GM19324 (cell line): ENCODE measurements at regions not wholly inside any gene's neighbourhood (a gene's known extent, or its start where the extent isn't known, plus 50 kb on each side); places are given as distances from the start of the nearest gene placed in this dataset.

Experiments used
- ATAC-seq: cut with Tn5 transposase; IDR thresholded peaks from one replicate; pipeline ENCODE4 v1.9.1; 2021; ENCODE audit warnings: mild to moderate bottlenecking, moderate library complexity; ENCODE audit not compliant: unreplicated experiment, low FRiP score

DNA sequence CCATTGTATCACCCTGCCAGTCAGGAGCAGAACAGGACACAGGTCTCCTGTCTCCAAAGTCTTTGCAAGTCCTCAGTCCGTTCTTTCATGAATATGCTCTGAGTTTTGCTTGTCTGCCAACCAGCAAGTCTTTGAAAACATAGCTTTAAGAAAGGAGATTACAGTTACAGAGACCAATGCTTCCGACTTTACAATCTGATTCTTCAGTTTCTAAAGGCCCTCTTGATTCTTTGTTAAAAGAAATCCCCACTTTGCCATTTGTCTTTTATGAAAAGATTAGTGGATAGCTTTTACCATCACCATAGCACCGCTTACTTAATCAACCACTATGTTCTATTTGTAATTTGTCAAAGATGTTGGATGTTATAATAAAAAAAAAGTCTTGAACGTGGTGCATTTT, 562.8 kb upstream of the BTBD3 start:
- no peak for ATAC-seq

DNA sequence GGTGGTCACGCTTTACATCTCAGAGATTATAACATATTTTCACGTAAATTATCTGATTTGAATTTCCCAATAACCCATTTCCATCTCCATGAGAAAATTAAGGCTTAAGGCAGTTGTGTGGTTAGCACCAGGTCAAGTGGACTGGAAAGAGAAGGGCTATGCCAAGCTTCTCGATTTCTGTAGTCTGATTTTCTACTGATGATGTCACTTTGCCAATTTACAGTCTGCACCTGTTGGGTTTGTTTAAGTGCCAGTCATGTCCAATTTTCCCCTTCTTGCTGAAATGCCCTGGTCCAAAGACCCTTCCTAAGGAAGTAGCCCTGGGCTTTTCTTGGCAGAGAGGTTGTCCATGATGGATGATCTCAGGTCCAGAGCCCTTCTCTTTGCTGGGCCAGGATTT, 562.3 kb upstream of the BTBD3 start:
- ATAC-seq: no peak

- no peak for ATAC-seq
Measured at GRCh38 chr20:11356061-11356460, 561.6 kb upstream of the BTBD3 start.

DNA sequence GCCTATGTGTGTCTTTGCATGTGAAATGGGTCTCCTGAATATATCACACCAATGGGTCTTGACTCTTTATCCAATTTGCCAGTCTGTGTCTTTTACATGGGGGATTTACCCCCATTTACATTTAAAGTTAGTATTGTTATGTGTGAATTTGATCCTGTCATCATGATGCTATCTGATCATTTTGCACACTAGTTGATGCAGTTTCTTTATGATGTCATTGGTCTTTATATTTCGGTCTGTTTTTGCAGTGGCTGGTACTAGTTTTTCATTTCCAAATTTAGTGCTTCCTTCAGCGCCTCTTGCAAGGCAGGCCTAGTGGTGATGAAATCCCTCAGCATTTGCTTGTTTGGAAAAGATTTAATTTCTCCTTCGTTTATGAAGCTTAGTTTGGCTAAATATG, 555.2 kb upstream of the BTBD3 start:
- no peak for ATAC-seq

DNA sequence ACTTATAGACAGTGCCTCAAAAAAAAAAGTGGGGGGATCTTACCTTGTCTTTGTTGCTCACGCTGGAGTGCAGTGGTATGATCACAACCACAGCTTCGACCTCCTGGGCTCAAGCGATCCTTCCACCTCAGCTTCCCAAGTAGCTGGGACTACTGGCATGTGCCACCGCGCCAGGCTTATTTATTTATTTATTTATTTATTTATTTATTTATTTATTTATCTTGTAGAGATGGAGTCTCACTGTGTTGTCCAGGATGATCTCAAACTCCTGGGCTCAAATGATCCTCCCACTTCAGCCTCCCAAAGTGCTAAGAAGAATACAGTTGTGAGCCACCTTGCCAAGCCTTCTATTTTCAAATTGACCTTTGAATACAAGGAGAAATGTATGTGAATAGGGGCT, 553.0 kb upstream of the BTBD3 start:
- no peak for ATAC-seq

GRCh38 chr20:11366660-11367059, 551.0 kb upstream of the BTBD3 start:
- no peak for ATAC-seq

DNA sequence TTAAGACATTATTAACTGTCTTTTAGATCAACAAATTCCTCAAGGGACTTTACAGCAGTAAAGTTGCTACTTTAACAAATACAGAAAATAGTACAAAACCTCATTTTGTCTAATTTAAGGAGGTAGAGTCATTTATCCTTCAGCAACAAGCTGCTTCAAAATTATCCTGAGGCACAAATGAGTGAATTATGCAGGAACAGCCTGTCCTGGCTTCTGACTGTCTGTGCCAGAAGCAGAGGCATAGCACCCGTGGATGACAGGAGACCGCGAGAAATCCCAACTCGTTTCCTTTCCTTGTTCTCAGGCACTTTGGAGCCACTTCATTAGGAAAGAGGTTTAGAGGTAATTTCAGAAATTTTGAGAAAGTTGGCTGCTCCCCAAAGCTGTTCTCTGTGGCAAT, 549.2 kb upstream of the BTBD3 start:
- ATAC-seq: no peak

GRCh38 chr20:11368965-11369711, 548.6 kb upstream of the BTBD3 start:
- no peak for ATAC-seq

DNA sequence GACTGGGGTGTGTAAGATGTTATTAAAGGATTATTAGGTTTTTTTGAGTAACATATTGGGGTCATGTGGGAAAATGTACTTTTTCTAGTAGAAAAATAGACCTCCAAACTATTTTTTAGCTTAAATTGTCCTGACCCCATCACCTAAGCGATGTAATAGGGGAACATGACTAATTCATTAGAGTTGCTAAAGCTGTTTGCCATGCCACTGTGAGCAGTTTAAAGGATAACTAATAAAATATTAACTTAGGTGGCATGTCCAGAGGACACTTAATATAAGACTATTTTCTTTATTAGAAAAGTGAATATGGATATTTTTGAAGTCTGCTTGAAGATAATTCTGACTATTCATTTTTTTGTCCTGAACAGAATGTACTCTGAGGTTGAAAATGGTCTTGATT, 545.9 kb upstream of the BTBD3 start:
- ATAC-seq: no peak

DNA sequence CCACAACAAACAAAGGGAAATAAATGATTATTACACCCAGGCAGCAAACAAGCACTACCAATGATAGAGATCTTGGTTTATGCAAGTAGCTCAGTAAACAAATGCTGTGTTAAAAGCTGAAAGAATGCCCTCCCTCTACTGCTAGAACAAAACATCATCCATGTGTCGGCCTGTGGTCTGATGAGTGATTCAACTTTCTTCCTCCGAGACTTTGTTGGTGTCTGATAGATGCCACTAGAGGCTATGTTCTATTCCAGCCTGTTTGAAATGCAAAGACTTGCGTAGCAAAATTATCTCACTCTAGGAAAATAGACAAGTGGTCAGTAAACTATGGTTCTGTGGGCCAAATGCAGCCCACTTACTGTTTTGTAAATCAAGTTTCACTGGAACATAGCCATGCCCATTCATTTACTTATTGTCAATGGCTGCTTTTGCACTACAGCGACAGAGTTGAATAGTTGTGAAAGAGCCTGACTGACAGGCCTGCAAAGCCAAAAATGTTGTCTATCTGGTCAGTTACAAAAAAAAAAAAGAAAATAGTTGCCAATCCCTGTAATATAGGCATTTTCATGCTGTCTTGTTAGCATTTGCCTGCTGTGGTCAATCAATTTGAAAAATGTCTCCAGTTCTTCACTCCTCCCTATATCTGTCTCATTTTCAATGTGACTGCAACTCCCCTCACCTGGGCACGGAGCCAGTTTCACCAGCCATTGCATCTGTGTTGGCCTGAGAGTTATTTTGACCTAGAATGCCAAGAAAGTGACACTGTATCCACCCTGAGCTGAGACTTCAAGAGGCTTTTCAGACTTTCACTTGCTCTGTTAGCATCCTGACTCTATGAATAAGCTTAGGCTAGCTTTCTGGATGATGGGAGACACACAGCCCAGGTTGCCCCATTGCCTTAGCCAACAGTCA, 544.6 kb upstream of the BTBD3 start:
- ATAC-seq: no peak

GRCh38 chr20:11375335-11375734, 542.4 kb upstream of the BTBD3 start:
- no peak for ATAC-seq

DNA sequence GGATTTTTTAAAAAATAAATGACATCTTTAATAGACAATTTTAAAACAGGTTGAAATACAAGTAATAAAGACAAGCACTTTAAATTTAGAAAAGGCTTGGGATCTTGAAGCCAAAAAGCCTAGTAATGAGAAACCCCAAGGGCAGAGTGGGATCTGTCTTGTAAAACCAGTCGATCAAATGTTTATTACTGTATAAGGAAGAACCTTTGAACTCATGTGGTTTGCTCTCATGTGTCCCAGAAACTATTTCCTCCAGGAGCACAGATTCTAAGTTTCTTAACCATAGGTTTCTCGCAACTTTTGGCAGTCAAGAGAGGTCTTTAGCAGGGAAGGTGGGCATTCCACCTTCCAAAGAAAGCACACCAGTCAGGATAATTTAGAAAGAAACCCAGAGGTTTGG, 541.7 kb upstream of the BTBD3 start:
- ATAC-seq: no peak

DNA sequence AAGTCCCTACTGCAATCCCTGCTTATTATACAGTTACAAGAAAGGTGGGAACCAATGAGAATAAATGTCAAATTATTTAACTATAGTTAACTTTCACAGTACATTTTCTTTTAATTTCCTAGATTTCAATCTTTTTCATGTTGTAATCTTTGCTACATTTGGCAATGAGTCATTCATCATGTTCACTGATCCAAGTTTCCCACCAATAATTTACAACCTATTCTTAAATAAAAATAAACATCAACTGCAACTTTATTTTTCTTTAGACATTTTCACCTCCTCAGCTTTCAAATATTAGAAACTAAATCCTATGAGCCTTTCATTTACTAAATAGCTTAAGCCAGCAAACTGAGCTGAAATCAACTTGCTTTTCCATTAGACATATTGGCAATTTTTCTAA, 541.3 kb upstream of the BTBD3 start:
- no peak for ATAC-seq

DNA sequence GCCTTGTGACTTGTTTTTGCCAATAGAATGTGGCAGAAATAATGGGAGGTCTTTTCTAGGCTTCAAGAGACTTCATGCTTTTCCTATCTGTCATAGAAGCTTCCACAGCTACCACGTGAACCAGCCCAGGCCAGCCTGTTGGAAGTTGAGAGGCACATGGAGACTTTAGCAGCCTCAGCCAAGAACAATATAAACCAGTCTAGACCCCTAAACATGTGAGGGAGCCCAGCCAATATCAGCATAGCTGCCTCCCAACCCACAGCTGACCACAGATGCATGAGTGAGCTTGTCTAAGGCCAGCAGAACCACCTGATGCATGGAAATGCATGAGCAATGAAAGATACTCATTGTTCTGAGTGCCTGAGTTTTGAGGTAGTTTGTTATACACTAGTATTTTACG, 540.7 kb upstream of the BTBD3 start:
- ATAC-seq: no peak

GRCh38 chr20:11377761-11378160, 539.9 kb upstream of the BTBD3 start:
- ATAC-seq: no peak

DNA sequence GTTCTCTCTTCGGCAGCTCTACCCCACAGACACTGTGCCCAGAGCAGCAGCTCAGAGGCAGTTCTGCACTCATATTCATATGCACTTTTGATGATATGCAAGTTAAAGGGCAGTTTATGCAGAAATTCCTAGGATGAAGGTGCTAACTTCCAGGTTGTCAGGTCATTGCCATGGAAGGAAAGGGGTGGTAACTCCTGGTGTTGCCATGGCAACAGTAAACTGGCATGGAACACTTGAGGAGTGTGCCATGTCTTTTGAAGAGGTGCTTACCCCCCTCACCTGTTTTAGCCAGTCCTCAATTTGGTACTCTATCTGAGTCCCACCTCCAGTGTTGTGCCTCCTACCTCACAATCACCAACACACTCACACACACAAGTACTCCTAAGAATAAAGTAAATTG, 539.4 kb upstream of the BTBD3 start:
- ATAC-seq: no peak

- no peak for ATAC-seq
Measured at GRCh38 chr20:11379257-11380011, 538.3 kb upstream of the BTBD3 start.

DNA sequence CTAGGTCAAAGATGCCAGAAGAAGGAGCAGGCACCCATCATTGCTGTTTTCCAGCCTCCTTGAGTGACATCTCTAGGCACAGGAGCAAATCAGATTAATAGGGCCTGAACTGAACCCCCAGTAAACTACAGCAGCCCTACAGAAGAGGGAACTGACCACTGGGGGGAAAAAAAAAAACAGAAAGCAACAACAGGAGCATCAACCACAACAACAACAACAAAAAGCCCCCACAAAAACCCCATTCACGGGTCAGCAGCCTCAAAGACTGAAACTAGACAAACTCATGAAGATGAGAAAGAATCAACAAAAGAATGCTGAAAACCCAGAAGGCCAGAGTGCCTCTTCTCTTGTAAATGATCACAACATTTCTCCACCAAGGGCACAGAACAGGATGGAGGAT, 537.4 kb upstream of the BTBD3 start:
- ATAC-seq: no peak

DNA sequence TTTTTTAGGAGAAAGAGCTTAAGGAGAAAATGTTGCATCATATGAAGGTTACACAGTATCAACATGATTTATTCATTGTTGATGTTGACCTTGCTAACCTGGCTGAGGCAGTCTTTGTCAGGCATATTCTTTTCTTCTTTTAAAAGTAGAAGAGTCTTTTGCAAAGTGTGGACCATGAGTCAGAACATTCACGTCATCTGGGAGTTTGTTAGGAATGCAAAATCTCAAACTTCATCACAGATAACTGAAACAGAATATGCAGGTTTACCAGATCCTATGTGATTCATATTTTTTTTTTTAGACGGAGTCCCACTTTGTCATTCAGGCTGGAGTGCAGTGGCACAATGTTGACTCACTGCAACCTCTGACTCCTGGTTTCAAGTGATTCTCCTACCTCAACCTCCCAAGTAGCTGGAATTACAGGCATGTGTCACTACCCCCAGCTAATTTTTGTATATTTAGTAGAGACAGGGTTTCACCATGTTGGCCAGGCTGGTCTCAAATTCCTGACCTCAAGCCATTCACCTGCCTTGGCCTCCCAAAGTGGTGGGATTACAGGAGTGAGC, 530.4 kb upstream of the BTBD3 start:
- no peak for ATAC-seq

GRCh38 chr20:11389186-11389585, 528.5 kb upstream of the BTBD3 start:
- no peak for ATAC-seq

DNA sequence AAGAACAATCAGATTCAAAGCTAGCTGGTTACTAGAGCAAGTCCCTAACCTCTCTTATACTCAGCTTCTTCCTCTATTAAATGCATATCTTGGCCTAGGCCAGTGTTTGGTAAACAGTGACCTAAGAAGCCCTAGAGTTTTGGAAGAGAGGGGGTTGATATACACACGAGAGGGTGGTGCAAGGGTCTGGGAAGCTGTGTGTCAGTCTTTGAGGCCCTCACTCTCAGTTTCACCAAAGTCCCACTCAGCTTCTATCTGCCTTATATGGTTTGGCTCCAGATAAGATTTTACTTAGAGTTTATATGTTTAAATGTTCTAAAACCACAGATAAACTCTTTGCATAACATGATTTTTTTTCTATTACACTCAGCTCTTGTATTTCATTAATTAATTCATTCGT, 526.1 kb upstream of the BTBD3 start:
- ATAC-seq: no peak
